Stimulated activated CD8-positive, alpha-beta memory T cell treated with anti-CD3 and anti-CD28 coated beads, Interleukin-4, amount 100 ng/mL, for 1 hour (primary cell): ENCODE measurements at regions not wholly inside any gene's neighbourhood (a gene's known extent, or its start where the extent isn't known, plus 50 kb on each side); places are given as distances from the start of the nearest gene placed in this dataset.

Experiments used
- DNase-seq, 2 donors: peaks; one replicate each; pipeline ENCODE4 v3.0.0-alpha.2; 2020; ENCODE audit warnings: low read depth in 2 of 2, low spot score in 1 of 2

DNA sequence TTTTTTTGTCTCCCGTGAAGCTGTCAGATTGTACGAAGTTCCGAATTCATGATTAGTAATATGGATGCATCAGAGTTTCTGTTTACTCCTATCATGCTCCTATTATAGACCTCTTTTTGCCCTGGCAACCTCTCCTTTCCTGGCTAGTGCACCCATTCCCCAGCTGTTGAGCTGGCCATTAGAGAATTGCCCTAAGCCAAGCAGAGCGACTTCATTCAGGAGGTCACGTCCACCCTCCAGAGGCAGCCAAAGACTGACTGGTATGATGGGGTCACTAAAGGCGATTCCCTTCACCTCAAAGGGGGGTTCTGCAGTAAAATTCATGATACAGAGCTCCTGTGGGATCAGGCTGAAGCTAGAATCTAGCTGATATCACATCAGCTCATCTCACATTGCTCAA is 351.9 kb downstream of the BTBD3 start:
- DNase-seq, result no peak

DNA sequence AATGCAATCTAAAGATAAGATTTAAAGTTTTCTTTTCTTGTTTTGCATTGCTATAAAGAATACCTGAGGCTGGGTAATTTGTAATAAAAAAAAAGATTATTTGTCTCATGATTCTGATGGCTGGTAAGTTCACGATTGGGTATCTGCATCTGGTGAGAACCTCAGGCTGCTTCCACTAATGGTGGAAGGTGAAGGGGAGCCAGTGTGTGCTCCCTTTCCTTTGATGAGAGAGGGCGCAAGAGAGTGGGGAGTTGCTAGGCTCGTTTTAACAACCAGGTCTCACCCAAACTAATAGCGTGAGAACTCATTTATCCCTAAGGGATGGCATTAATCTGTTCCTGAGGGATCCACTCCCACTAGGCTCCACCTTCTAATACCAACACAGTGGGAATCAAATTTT is 353.2 kb downstream of the BTBD3 start:
- no peak for DNase-seq

DNA sequence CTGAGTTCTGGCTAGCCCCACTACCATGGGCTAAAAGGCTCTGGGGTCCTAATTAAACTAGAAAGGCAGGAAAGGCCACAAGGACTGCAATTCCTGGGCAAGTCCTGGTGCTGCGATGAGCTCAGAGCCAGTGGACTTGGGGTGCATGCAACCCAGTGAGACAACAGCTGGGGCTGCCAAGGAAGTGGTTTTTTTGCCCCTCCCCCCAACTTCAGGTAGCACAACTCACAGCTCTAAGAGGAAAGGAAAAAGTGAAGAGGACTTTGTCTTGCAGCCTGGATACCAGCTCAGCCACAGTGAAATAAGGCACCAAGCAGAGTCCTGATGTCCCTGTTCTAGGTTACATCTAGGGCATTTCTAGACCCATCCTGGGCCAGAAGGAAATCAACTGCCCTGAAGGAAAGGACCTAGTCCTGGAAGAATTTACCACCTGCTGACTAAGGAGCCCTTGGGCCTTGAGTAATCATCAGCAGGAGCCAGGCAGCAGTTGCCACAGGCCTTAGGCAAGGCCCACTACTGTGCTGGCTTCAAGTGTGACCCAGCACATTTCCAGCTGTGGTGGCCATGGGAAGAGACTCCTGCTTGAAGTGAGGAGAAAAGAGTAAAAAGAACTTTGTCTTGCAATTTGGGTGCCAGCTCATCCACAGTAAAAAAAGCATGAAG is 358.4 kb downstream of the BTBD3 start:
- no peak for DNase-seq

DNA sequence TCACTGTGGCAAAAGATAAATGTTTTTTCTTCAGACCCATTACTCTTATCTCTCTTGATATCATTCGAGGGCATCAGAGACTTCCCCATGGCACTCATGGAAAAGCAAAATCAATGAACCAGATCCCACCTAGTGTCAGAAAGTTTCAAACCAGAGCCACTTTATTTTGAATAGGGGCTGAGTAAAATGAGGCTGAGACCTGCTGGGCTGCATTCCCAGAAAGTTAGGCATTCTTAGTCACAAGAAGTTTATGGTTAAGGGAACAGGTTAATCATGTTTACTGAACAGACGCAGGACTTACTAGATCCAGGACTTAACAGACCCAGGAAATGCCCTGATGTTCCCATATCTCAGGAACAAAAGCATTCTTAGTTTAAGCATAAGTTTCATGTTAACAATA is 369.9 kb downstream of the BTBD3 start:
- DNase-seq, result no peak

DNA sequence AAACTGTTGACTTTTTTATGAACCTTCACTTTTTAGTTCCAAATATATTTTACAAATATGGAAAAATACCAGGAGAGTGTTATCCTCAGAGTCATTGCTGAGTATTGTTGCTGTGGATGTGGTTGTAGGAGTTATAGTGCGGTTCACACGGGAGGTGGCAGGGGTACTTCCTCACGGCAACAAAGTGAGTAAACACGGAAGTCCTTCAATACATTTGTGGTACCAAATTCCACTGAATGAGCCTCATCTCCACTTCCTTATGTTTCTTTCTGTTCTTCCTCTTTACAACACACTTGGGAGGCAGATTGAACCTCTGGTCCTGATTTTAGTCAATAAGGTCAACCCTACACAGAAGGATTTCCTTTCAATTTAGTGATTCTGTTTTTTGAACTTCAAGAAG is 371.8 kb downstream of the BTBD3 start:
- no peak for DNase-seq

DNA sequence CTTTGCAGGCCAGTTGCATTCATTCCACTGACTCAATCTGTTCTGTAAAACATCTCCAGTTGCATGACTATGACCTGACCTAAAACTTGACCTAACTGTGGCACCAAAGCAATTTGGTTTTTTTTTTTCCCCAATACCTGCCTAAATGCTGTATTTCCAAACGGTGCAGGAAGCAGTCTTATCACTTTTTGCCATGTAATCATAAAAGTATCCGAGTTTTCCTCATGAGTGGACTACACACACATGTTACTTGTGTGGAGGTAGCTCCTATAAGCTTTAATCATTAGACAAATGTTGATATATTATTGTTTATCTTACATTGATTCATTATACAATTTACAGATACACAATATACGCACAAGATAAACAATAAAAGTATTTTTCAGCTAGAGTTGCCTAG is 373.7 kb downstream of the BTBD3 start:
- no peak for DNase-seq

DNA sequence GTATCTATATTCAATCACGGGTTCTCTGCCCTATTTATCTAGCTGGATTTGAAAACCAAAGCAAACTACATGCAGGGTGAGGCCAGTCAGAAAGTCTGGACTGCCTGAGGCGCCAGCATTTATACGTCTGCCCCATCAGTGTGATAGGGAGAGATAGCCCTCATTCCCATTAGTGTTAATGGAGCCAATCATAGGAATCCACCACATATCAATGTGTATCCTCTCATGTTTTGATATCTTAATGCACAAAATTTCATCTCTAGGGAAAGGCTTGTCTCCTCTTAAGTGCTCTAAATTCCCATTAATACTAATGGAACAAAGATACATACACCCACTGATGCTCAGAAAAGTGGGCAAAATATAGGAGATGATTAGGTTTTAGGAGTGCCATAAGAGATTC is 376.2 kb downstream of the BTBD3 start:
- DNase-seq, result no peak

DNA sequence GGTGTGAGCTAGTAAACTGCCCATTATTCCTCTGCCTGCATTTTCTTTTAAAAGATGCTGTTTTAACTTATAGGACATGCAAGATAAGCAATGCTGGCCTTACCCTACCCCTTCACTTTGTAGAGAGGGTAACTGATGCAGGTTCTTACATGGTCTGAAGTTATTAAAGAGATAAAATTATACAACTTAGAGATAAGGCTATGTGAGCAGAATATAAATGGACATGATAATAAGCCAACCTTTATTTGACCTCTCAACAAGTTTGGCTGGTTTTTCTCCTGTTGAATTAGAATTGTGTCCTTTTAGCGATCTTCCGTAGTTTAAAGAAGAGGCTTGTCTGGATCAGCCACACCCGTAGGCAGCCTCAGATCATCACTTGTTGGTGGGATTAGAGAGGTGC is 377.0 kb downstream of the BTBD3 start:
- no peak for DNase-seq

DNA sequence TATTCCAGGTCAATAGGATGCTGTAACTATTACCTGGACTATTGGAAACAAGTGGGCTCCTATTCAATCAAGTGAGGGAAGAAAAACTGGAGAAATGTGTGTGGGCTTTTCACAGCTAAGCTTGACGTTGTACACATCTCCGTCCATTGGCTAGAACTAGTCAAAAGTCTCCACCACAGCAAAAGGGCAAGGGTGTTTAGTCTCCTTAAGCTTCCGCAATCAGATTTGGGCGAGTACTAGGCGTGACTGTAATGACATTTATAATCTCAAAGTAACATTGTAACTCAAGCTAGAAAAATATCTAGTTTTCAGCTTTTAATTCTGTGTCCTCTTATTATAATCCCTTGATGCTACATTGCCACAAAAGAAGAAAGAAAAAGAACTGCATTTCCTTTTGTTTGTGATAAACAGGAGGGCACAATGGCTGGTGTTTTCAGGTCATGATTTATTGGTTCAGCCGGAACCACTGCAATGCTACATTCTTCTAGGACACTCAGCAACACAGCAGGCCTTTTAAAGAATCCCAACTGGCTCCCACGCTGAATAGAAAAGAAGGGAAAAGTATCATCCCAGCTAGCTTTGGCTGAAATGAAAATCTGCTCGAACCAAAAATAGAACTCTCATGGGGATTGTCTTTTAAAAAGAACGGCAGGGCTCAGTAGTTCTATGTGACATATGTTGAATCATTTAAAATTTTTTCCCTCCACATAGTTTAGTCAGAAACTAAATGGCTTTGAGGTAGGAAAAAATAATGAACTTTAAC is 387.7 kb downstream of the BTBD3 start:
- no peak for DNase-seq

DNA sequence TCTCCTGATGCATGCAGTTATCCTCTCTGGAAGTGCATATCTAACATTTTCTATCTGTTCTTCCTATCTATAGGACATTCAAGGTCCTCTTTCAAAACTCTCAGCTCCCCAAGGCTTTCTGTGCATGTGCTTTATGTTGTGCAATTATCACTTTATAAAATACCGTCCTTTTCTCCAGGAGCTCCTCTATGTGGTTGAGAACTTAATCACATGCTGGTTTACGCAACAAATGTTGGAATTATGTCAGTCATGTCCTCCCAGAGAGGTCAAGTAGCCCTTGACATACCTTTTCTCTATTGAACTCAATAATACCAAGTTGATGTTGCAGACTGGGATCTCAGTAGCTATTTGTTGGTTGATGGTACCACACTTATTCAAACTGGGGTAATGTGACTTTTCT is 388.4 kb downstream of the BTBD3 start:
- DNase-seq, result no peak

DNA sequence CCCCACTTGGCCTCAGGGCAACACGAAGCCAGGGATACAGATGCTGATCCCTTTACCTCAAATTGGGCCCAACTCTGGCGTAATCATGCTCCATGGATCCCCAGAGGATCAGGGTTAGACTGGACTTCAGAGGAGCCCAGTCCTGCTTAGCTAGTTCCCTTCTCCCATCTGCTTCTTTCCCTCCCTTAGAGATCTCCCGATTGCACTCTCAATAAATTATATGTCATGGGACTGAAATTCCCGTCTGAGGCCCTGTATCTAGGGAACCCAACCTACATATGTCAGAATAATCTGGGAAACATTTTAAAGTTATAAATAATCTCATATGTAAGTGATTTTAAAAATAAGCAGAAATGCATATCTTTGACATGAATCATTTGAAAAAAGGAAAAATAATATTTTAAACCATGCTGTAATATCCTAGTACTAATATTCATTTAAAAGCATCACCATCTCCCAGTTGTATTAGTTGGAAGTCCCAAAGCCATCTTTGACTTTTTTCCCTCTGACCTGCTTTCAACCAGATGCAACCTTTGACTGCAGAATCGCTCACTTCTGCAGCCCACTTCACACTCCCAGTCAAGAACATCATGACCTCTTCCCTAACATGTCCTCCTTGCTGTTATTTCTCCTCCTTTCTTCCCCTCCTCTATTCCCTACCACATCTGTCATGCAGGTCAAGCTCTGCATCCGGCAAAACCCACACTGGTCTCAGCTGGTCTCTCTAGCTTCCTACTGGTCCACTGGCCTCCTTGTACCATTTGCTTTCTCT is 393.6 kb downstream of the BTBD3 start:
- no peak for DNase-seq

DNA sequence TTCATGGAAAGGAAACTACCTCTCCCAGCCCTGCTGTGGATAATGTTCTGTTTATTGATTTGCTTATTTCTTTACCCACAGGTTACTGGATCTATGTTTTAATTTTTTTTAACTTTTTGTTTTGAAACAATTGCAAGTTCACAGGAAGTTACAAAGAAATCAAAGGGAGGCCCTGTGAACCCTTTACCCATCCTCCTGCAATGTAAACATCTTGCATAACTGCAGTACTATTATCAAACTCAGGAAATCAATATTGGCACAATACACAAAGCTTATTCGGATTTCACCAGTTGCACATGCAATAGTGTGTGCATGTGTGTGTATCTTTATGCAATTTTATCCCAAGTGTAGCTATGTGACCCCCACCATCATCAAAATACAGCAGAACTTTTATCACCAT is 398.0 kb downstream of the BTBD3 start:
- no peak for DNase-seq

DNA sequence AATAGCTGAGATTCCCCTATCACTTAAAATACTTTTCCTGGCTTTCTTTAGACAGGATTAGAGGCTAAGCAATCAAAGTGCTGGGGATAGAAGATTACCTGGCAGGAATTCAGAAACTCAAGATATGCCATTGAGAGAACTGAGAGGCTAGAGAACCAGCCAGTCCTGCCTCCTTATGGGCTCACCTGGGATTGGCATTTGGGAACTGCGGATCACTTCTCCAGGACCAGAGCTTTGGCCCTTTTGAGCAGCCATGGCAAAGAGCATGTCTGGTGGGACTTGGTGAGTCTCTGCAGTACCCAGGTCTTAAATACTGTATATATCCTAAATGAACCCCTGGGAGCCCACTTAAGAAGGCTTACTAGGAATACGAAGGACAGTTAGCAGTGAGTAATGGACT is 399.1 kb downstream of the BTBD3 start:
- no peak for DNase-seq

DNA sequence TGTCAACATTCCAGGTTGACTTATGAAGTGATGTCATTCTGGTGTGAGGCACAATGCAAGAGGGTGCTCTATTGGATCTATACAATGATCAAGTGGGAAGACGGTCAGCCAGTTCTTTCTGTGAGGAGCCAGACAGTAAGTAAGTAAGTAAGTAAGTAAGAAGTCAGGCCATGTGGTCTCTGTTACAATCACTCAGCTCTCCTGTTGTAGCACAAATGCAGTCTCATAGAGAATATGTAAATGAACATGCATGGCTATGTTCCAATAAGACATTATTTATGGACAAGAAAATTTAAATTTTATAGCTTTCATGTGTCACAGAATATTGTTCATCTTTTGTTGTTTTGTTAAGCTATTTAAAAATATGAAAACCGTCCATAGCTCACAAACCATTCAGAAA is 399.7 kb downstream of the BTBD3 start:
- DNase-seq, result no peak

DNA sequence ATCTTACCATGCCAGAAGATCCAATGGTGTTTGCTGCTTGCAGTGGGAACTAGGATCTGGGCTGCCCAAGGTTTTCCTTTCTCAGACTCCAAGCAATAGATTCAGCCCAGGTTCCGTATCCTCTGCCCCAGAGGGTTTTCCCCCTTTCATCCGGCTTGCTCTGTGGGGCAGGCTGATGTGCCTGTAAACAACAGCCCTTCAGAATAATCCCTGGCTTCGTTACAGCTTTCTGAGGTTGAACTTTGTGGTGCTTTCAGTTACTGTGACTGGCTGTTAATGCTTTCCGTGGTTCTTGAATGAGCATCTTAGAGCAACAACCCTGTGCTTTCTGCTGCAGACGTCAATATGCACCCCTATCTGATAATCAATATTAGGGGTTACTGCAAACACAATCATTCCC is 400.4 kb downstream of the BTBD3 start:
- DNase-seq, result no peak

DNA sequence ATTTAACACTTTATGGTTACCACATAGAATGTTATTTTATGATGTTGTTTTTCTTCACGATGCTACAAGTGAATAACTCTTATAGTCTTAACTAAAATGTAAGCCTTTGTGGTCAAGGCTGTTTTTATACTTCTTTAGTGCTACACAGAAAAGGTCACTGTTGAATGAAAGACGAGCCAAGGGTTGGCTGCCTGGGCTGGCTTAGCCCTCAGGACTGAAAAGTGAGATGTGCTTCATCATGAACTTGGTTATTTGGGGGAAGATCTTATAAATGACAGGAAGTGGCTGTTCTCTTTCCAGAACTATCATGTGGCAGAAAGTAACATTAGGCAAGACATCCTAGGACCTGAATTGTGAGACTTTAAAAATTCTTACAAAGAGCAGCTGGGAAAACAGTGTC is 404.0 kb downstream of the BTBD3 start:
- no peak for DNase-seq

DNA sequence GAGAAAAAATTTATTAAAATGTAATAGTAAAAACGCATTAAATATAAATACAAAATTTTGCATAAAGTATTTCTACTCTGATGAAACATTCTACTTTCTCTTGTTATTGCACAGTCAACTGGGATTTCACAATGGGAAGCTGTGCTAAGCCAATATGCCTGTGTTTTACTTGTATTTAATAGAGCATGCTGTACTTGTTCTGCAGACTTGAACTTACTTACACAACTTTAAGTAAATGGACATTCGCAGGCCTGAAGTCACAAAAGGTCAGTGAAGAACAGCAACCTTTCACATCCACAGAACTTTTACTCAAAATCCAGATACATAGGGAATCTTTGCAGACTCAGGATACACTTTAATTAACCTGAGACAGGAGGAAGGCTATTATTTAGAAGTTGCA is 409.5 kb downstream of the BTBD3 start:
- no peak for DNase-seq

DNA sequence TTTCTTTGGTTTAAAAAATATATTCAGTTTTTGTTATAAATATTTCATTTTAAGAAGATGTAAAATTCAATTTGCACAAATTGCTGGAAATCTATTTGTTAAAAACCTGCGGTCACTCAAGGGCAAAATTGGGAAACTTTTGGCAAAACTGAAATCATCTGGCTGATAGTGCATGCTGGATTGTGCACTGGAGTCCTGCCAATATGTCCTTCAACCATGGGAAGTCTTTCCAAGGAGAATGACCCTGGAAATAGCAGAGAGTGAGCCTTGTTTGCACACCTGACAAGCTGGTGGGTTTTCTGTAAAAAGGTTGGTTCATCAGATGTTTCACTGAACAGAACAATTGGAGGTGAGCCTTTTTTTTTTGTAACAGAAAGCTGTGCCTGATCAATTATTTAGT is 413.5 kb downstream of the BTBD3 start:
- no peak for DNase-seq

DNA sequence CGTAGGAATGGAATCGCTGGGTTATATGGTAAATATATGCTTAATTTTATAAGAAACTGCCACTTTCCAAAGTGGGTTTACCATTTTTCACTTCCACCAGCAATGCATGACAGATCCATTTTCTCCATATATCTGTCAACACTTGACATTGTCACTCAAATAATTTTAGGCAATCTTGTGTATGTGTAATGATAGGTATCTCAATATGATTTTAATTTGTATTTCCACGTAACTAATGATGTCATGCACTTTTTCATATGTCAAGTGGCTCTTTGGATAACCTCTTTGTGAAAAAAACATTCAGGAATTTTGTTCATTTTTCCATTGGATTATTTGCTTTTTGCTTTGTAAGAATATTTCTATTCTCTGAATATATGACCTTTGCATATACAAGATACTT is 419.9 kb downstream of the BTBD3 start:
- DNase-seq, result no peak

DNA sequence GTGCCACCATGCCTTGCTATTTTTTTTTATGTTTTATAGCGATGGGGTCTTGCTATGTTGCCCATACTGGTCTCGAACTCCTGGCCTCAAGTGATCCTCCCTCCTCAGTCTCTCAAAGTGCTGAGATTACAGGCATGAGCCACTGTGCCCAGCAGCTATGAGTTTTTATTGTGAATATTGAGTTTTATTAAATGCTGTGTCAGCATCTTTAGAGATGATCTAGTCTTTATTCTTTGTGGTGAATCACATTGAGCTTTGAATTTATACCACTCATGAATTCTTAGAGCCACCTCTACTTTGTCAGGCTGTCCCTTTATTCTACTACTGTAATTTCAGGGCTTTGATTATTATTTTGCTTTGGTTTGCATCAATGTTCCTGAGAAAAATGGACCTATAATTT is 428.3 kb downstream of the BTBD3 start:
- DNase-seq, result no peak

DNA sequence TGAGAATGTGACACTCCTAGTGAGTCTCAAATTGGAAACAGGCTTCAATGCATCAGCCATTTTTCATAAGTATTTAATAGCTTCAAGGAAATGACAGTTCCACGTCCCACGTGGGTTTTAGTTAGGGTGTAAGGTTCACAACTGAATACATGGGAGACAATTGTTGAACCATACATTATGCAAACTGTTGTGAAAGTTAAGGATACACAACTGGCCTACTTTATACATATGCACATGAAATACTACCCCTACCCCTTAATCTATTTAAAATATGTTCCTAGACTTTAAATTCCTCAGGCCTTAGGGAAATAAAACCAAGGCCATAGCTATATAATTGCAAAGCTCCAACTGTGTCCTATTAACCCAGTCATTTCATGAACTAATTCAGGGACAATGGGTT is 436.1 kb downstream of the BTBD3 start:
- no peak for DNase-seq

DNA sequence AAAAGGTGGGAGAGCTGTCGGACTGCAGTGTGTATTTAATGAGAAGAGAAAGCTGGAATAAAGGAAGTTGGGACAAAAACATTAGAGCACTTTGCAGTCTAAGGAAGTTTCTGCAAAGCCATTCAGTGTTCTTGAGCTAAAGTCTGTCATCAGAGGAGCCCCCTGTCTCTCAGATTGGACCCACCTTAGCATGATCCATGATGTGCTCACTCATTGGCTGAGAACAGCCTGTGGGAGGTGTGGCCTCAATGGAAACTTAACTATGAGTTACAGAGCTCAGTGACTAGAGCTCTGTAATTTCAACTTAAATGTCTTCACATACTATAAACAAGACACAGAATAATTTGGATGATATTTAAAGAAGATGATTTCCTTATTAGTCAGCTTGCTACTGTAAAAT is 437.0 kb downstream of the BTBD3 start:
- DNase-seq, result no peak
